G401.6 (cell line): ENCODE measurements at regions not wholly inside any gene's neighbourhood (a gene's known extent, or its start where the extent isn't known, plus 50 kb on each side); places are given as distances from the start of the nearest gene placed in this dataset.

ENCODE experiments used
- FAIRE-seq: peaks from 2 replicates; lab custom pipeline; 2012; peaks lifted over from hg19 to GRCh38; lab: Jason Lieb, UNC

- FAIRE-seq, result no peak
Observed at GRCh38 chr5:163622799-163623198, 117.4 kb downstream of the MAT2B start.

DNA sequence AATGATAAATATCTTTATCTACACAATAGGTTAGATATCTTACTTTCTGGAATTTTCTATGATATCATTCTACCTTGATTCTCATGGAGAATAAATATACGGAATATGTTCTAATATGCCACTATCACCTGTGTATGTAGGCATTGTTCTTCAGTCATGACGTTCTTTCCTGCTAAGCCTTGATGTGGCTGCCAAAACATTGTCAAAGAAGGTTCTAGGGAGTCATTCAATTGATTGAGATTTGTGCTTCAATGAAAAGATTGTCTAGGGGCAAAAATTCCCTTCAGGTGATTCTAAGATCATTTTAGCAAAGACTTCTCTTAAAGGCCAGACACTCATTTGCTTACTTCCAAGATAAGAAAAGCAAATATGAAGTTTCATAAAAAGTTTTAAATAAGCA lies 118.1 kb downstream of the MAT2B start:
- FAIRE-seq, result no peak

GRCh38 chr5:163623986-163624385 lies 118.6 kb downstream of the MAT2B start:
- no peak for FAIRE-seq

DNA sequence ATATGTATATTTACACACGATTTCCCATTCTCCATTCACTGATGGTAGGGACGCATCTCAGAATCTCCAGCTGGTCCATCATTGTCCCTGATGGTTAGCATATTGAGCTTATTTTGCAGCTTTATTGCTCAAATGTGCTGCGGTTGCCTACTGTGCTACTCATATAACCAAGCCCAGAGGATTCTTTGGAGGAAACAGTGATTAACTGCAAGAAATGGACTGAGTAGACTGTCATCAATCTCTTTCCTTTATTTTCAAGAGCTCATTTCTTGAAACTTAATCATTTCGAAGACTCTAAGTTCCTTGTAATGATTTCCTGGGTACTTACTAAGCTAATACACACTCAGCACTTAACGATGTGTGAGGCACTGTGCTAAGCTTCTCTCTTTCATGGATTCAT lies 119.0 kb downstream of the MAT2B start:
- no peak for FAIRE-seq

GRCh38 chr5:163626904-163627434 lies 121.5 kb downstream of the MAT2B start:
- no peak for FAIRE-seq

- FAIRE-seq, result no peak
Observed at GRCh38 chr5:163631856-163632255, 126.4 kb downstream of the MAT2B start.

DNA sequence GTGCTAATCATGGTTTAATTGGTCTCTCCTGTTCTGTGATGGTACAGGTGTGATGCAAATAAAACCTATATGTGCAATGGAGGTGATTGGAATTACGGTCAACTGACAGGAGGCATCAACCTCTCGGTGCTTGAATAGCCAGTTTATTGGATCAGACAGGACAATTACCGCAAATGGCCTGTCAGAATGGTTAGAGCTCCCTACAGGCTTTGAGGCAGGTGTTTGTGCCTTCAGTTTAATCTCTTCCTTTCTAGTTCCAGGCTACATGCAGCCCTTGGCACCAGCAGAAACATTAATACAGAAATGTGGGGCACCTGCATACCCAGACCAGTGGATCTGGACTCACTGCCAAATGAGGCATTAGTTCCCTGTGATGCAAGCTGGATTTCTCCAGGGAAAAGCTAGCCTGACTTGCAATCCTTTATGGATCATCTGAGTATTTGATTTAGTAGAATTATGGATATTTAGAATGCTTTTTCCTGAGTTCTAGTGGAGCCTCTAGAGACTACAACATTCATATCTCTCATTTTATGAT lies 128.6 kb downstream of the MAT2B start:
- no peak for FAIRE-seq

- no peak for FAIRE-seq
Observed at GRCh38 chr5:163635631-163636030, 130.2 kb downstream of the MAT2B start.

DNA sequence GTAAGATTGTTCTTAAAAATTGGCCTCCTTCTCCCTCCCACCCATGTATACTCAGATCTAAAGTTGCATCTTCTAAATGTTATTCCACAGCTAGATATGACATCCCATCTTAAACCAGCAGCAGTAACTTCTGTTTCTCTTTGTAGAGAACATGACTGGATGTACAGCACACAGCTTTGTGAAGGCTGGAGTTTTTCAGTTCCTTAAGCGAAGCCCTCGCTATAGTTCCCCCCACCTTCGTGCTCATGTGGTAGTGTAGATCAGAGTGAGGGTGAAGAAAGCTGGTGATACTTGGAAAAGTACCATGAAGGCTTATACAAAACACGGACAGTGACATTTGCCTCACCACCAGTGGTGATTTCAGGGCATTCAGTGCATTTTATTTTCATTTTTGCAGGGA lies 137.5 kb downstream of the MAT2B start:
- FAIRE-seq, result no peak

GRCh38 chr5:163645421-163646416 lies 140.3 kb downstream of the MAT2B start:
- FAIRE-seq, result no peak

- no peak for FAIRE-seq
Observed at GRCh38 chr5:163649514-163649913, 144.1 kb downstream of the MAT2B start.

DNA sequence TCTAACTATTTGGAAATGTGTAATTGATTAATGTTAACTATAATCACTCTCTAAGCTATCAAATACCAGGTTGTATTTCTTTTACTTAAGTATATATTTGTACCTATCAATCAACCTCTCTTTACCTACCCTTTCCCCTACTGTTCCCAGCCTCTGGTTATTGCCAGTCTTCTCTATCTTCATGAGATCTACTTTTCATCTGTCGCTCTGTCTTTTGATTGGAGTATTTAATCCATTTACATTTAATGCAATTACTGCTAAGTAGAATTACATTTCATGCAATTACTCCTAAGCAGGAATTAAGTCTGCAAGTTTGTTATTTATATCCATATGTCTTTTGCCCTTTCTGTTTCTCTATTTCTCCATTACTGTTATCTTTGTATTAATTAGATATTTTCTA lies 148.1 kb downstream of the MAT2B start:
- no peak for FAIRE-seq

DNA sequence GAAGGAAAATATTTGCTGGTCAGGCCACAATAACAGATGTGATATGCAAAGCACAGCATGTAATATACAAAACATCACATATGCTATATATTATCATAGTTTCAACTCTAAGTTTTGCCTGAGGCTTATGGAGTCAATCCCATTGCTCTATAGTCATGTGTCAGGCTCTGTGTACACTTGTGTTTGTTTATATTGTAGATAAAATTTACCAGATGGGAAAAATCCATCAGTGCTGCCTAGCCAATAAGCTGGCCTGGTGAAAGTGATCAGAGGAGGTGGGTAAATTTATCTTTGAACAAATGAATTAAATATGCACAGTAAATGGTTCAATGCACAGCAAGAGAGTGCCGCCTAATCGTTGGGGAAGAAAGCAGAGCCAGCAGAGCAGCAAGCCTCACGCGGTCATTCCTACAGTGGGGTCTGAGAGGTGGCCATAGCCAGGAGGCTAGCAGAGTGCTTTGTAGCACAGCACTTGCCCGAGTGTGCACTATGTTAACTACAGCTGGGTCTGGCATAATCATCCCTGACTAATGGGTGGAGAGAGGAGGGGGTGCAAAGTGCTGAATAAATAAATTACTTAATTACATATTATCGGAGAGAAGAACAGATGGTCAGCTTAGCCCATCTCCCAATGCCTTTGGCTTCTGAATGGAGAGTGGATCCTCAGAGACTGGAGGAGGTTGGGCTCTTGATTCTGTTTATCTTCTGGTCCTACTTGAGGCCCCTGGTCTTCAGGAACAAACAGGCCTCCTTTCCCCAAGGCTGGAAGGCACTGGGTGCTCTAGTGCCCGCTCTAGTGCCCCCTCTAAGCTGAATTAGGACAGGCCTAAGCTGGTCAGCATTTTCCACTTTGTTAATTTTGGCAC lies 153.5 kb downstream of the MAT2B start:
- FAIRE-seq, result no peak

- no peak for FAIRE-seq
Observed at GRCh38 chr5:163659568-163659902, 154.1 kb downstream of the MAT2B start.

- FAIRE-seq, result no peak
Observed at GRCh38 chr5:163660486-163660885, 155.1 kb downstream of the MAT2B start.

- no peak for FAIRE-seq
Observed at GRCh38 chr5:163661360-163661759, 155.9 kb downstream of the MAT2B start.

DNA sequence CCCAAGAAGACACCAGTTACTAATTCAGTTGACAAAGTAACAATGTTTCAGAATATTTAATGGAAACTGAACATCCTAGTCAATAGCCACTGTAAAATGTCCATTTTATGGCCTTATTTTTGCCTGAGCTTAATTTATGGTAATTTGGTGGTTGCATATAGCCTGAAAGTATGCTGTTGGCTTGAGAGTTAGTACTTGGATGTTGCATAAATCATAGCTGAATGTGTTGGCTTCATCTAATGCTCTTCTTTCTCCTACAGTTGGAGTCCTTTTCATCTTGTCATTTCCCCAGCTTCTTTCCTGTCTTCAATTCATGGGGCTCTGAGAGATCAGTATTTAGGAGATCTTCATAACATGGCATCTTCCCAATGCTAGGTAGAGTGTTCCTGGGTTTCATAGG lies 164.6 kb downstream of the MAT2B start:
- FAIRE-seq, result no peak

GRCh38 chr5:163677092-163677491 lies 171.7 kb downstream of the MAT2B start:
- FAIRE-seq, result no peak

GRCh38 chr5:163682234-163682633 lies 176.8 kb downstream of the MAT2B start:
- no peak for FAIRE-seq

DNA sequence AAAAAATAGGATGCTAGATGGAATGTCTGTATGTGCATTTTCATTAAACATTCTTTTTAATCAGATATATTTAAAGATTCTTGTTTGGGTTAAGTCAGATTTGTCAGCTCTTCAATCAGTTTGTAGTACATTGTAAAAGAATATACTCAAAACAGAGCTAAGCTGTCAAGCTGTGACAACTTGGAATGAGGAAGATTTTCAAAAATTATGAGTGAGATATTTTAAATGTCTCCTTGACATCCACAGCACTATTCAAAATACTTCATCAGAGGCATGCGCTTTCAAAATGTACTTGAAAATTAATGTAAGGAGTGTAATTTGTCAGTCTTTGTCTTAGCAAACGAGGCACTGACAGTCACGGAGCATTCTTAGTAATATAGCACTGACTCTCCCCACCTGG lies 182.0 kb downstream of the MAT2B start:
- FAIRE-seq, result no peak

DNA sequence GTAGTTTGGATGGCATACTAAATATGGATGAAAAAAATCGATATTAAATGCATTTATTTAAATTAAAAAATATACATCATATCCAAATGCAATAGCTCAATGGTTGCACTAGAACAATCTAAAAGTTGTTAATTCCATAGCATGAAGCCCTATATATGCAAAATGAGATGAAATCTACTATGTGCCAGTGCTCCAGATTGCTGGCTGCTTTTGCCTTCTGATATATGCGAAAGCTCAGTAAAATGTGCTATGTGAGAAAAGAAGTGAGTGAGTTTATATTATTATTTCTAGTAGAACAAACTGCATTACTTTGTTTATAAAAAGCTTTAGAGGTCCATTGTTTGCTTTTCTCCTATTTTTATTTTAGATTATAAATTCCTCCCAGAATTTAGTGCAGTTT lies 186.7 kb downstream of the MAT2B start:
- no peak for FAIRE-seq

DNA sequence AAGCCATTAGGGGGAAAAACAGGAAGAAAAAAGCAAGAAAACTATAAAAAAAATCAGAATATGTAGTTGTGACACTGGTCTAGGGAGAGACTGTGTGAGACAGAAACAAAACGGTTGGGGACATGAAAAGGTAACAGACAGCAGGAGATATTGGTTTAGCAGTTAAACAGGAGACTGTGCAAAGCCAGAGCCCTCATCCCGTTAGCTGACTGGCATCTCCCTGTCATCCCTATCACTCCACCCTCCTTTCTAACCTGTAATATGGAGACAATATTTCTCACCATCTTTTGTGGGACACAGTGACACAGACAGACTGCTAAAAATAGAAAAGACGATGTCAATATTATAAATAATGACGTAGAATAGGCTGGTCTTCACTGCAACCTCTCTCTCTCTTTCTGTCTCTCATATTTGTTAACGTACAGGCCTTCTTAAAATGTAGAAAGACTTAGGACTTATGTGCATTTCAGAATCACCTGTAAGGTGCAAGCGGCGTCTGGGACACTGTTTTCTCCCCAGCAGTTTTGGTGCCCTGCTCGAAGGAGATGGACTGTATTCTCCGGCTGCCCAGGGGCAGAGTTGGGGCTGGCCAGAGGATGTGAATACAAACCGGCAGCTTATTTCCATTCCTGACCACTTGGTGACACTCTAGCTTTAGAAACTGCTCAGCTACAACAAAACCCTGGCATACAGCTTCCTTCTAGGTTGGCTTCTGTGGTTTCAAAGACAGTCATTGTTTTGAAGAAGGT lies 190.6 kb downstream of the MAT2B start:
- no peak for FAIRE-seq
